SK-N-SH (cell line): ENCODE measurements at regions not wholly inside any gene's neighbourhood (a gene's known extent, or its start where the extent isn't known, plus 50 kb on each side); places are given as distances from the start of the nearest gene placed in this dataset.

Source experiments
- CTCF ChIA-PET: fragments of 300-600, 350-600 bp; formaldehyde crosslinking; extraction: SDS; loops from one replicate; lab custom pipeline; 2021; lab: Yijun Ruan, JAX
- POLR2A ChIA-PET: fragments of 350-600 bp; sonication (Branson Sonifier 250); formaldehyde crosslinking; extraction: SDS; loops from one replicate; lab custom pipeline; 2020; ENCODE audit warnings: antibody characterized with exemption, inconsistent platforms; lab: Yijun Ruan, JAX
- DNase-seq: peaks from one replicate; pipeline ENCODE4 v3.0.0; 2012
- H2AFZ ChIP-seq: fragments of 200-600 bp; sonication (generic); 2 replicates; pipeline ENCODE4 v1.8.1; 2016; ENCODE audit warnings: antibody characterized with exemption, mild to moderate bottlenecking, low read depth
- H3F3A ChIP-seq: fragments of 200-600 bp; sonication (generic); replicated peaks from 2 replicates; pipeline ENCODE3; 2016; ENCODE audit warnings: antibody characterized with exemption, mild to moderate bottlenecking; ENCODE audit not compliant: insufficient read depth
- H3K27ac ChIP-seq, 2 experiments: fragments of 200-500 bp in 1 of 2; fragments of 200-600 bp in 1 of 2; sonication (Bioruptor generic) in 1 of 2; sonication (generic), shearing (Covaris generic) in 1 of 2; 2 replicates each; pipeline versions ENCODE4 v1.5.1 to v1.6.1; 2014 to 2016; ENCODE audit warnings: low read depth in 2 of 2, inconsistent platforms in 1 of 2, low read length in 1 of 2, mild to moderate bottlenecking in 1 of 2, mixed read lengths in 1 of 2
- H3K27me3 ChIP-seq: fragments of 200-600 bp; sonication (generic), shearing (Covaris generic); 2 replicates; pipeline ENCODE4 v1.6.1; 2016; ENCODE audit warnings: mixed run types; ENCODE audit not compliant: insufficient read depth
- H3K36me3 ChIP-seq, 2 experiments: fragments of 200-500 bp in 1 of 2; fragments of 200-600 bp in 1 of 2; sonication (Bioruptor generic) in 1 of 2; sonication (generic) in 1 of 2; replicated peaks in 1 of 2; 2 replicates each; pipeline versions ENCODE3 to v1.5.1; 2014 to 2016; ENCODE audit warnings: low read length in 1 of 2, mild to moderate bottlenecking in 1 of 2; ENCODE audit not compliant: insufficient read depth in 2 of 2, control insufficient read depth in 1 of 2
- H3K4me1 ChIP-seq, 2 experiments: fragments of 200-500 bp in 1 of 2; fragments of 200-600 bp in 1 of 2; sonication (Bioruptor generic) in 1 of 2; sonication (generic), shearing (Covaris generic) in 1 of 2; 2 replicates each; pipeline versions ENCODE4 v1.5.1 to v1.6.1; 2014 to 2016; ENCODE audit warnings: low read depth in 1 of 2, low read length in 1 of 2, mixed run types in 1 of 2; ENCODE audit not compliant: insufficient read depth in 2 of 2, control insufficient read depth in 1 of 2
- H3K4me2 ChIP-seq: fragments of 200-600 bp; sonication (generic), shearing (Covaris generic); 2 replicates; pipeline ENCODE4 v1.6.1; 2017; ENCODE audit warnings: mixed run types
- H3K4me3 ChIP-seq, 2 experiments: fragments of 200-500 bp in 1 of 2; fragments of 200-600 bp in 1 of 2; sonication (Bioruptor generic) in 1 of 2; sonication (generic), shearing (Covaris generic) in 1 of 2; 2 replicates each; pipeline versions ENCODE4 v1.5.1 to v1.8.1; 2014 to 2016; ENCODE audit warnings: low read depth in 2 of 2, inconsistent platforms in 1 of 2, low read length in 1 of 2, mild to moderate bottlenecking in 1 of 2, mixed read lengths in 1 of 2, moderate library complexity in 1 of 2
- H3K79me2 ChIP-seq: fragments of 200-600 bp; sonication (generic); 2 replicates; pipeline ENCODE4 v1.8.1; 2017; ENCODE audit warnings: mild to moderate bottlenecking; ENCODE audit not compliant: insufficient read depth
- H3K9ac ChIP-seq: fragments of 200-600 bp; sonication (generic); 2 replicates; pipeline ENCODE4 v1.6.1; 2017; ENCODE audit warnings: mixed run types
- H3K9me2 ChIP-seq: fragments of 200-600 bp; sonication (generic); 2 replicates; pipeline ENCODE4 v1.6.1; 2017; ENCODE audit warnings: mixed run types
- H3K9me3 ChIP-seq: fragments of 200-600 bp; sonication (generic); 2 replicates; pipeline ENCODE4 v1.6.1; 2017; ENCODE audit warnings: mixed run types, mild to moderate bottlenecking, moderate library complexity
- H4K20me1 ChIP-seq: fragments of 200-600 bp; sonication (generic); 2 replicates; pipeline ENCODE4 v1.6.1; 2017; ENCODE audit warnings: mild to moderate bottlenecking, mixed run types; ENCODE audit not compliant: insufficient read depth
- FOSL2 ChIP-seq: IDR thresholded peaks from 2 replicates; pipeline ENCODE4 v1.4.0; 2012; ENCODE audit warnings: low read depth, mild to moderate bottlenecking, moderate library complexity, borderline replicate concordance
- RCOR1 ChIP-seq: fragments of 150-350 bp; IDR thresholded peaks from 2 replicates; pipeline ENCODE4 v1.6.1; 2017; ENCODE audit warnings: antibody characterized with exemption, low read length
- YY1 ChIP-seq: IDR thresholded peaks from 2 replicates; pipeline ENCODE4 v1.4.0; 2012; ENCODE audit warnings: low read depth, mild to moderate bottlenecking
- WGBS: methylation state at CpG from one replicate; pipeline ENCODE4 v1.1.6; 2017; ENCODE audit warnings: low lambda C conversion rate; 5-methylcytosine and 5-hydroxymethylcytosine counted together
- TF ChIP-seq, protein P1 (sequence below): fragments of 150-350 bp; IDR thresholded peaks from 2 replicates; pipeline ENCODE4 v1.6.1; 2017; ENCODE audit warnings: antibody characterized with exemption, low read length, low read depth, borderline replicate concordance
- TF ChIP-seq, protein P2 (sequence below): IDR thresholded peaks from 2 replicates; pipeline ENCODE4 v1.6.1; 2012; ENCODE audit warnings: mild to moderate bottlenecking, low read depth, low read length, moderate library complexity
- TF ChIP-seq, protein P3 (sequence below): IDR thresholded peaks from 2 replicates; pipeline ENCODE4 v1.4.0; 2012; ENCODE audit warnings: low read depth

DNA sequence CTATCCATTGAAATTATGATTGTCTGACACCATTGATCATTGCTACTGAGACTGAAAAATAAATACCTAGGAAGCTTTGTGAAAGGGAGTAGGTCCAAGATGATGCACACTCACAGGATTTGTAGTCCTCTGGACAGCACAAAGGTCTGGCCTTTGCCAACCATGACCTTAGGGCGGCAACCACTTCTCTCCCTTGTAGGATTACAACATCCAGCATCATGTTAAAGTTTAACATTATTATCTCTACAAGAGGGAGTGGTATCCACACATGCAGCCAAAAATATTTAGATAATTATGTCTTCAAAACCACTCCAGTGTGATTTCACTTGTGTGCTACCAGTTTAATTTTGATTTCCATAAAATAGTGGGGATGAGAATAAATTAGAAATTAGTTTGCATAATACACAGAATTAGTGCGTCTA, 51.1 kb upstream of the NHSL1 start:
- POLR2A ChIA-PET = no interaction called here
- Histone ChIP-seq H3K9me2 (no peaks in the 10 kb centered on the region), H3K9me3 (no peaks in the 10 kb centered on the region), H3K4me3 (no peak overlapping the region), H3K27me3 (peaks cover 3% of the 10 kb centered on the region), H3K4me1 (no peaks in the 10 kb centered on the region; a peak in 1 of 4 replicates), H4K20me1 (no peaks in the 10 kb centered on the region), H3K27ac (no peak overlapping the region)
- 0% methylated on average over 2 of the region's 2 CpGs for WGBS
- TF ChIP-seq, protein P1, sequence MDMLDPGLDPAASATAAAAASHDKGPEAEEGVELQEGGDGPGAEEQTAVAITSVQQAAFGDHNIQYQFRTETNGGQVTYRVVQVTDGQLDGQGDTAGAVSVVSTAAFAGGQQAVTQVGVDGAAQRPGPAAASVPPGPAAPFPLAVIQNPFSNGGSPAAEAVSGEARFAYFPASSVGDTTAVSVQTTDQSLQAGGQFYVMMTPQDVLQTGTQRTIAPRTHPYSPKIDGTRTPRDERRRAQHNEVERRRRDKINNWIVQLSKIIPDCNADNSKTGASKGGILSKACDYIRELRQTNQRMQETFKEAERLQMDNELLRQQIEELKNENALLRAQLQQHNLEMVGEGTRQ = no peak
- TF ChIP-seq YY1 (no peak), FOSL2 (no peak)
- TF ChIP-seq, protein P2, sequence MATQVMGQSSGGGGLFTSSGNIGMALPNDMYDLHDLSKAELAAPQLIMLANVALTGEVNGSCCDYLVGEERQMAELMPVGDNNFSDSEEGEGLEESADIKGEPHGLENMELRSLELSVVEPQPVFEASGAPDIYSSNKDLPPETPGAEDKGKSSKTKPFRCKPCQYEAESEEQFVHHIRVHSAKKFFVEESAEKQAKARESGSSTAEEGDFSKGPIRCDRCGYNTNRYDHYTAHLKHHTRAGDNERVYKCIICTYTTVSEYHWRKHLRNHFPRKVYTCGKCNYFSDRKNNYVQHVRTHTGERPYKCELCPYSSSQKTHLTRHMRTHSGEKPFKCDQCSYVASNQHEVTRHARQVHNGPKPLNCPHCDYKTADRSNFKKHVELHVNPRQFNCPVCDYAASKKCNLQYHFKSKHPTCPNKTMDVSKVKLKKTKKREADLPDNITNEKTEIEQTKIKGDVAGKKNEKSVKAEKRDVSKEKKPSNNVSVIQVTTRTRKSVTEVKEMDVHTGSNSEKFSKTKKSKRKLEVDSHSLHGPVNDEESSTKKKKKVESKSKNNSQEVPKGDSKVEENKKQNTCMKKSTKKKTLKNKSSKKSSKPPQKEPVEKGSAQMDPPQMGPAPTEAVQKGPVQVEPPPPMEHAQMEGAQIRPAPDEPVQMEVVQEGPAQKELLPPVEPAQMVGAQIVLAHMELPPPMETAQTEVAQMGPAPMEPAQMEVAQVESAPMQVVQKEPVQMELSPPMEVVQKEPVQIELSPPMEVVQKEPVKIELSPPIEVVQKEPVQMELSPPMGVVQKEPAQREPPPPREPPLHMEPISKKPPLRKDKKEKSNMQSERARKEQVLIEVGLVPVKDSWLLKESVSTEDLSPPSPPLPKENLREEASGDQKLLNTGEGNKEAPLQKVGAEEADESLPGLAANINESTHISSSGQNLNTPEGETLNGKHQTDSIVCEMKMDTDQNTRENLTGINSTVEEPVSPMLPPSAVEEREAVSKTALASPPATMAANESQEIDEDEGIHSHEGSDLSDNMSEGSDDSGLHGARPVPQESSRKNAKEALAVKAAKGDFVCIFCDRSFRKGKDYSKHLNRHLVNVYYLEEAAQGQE = no peak
- TF ChIP-seq, protein P3, sequence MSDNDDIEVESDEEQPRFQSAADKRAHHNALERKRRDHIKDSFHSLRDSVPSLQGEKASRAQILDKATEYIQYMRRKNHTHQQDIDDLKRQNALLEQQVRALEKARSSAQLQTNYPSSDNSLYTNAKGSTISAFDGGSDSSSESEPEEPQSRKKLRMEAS = no peak
- TF ChIP-seq, all 33 proteins: peak for 0
- Histone ChIP-seq H3K9ac (no peak overlapping the region), H3K4me2 (no peak overlapping the region), H3F3A (no peaks in the 10 kb centered on the region), H2AFZ (no peak overlapping the region), H3K79me2 (no peaks in the 10 kb centered on the region), H3K36me3 (no peaks in the 10 kb centered on the region)
- DNase-seq = no peak
- CTCF ChIA-PET = no interaction called here

DNA sequence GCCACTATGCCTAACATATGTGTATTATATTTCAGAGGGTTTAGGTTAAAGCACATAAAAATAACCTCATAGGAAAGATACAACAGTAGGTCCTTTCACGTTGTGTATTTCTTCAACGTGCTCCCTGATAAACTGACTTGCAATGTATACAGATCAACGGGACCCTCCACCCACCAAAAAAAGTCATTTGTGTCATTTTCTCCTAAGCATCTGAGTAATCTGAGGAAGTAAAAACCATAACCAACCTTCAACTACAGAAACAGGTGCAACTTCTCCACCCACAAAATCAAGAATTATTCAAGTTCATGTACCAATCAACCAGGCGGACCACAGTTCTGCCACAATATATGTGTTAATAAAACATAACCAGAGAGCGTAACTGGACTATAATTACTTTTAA, 54.9 kb upstream of the NHSL1 start:
- H3K27me3 ChIP-seq = no peaks in the 10 kb centered on the region; the same call in 1 of the 2 replicates
- POLR2A ChIA-PET = no interaction called here
- no peaks in the 10 kb centered on the region for H3K36me3 ChIP-seq
- H3K4me1 ChIP-seq = no peaks in the 10 kb centered on the region
- no peaks in the 10 kb centered on the region for H4K20me1 ChIP-seq
- H3K27ac ChIP-seq = no peak overlapping the region
- DNase-seq = no peak
- CTCF ChIA-PET = no interaction called here
- no peak overlapping the region for H2AFZ ChIP-seq
- H3K9ac ChIP-seq = no peak overlapping the region
- no peaks in the 10 kb centered on the region for H3K79me2 ChIP-seq
- H3K9me2 ChIP-seq = no peaks in the 10 kb centered on the region
- H3F3A ChIP-seq = no peaks in the 10 kb centered on the region
- TF ChIP-seq RCOR1 = no peak
- H3K9me3 ChIP-seq = no peaks in the 10 kb centered on the region
- 16% methylated on average over 5 of the region's 5 CpGs for WGBS
- H3K4me3 ChIP-seq = no peak overlapping the region
- no peak overlapping the region for H3K4me2 ChIP-seq
